ENCODE measurements at regions not wholly inside any gene's neighbourhood (a gene's known extent, or its start where the extent isn't known, plus 50 kb on each side); places are given as distances from the start of the nearest gene placed in this dataset.

GRCh38 chr4:11724731-11725130 is 296.0 kb upstream of the HS3ST1 start:
- H3K36me3 Mint-ChIP-seq (ENCODE audit: low read depth) = no peaks in the 10 kb centered on the region
- Histone ChIP-seq H3K9ac (ENCODE audit: extremely low read depth, low read length, poor library complexity, severe bottlenecking) (no peak overlapping the region), H3K27me3 (ENCODE audit: control insufficient read depth, insufficient read depth, low read length, poor library complexity, severe bottlenecking) (no peaks in the 10 kb centered on the region), H3K36me3 (ENCODE audit: control insufficient read depth, insufficient read depth, low read length) (no peaks in the 10 kb centered on the region), H3K4me3 (ENCODE audit: low read length) (no peak overlapping the region), H3K27ac (ENCODE audit: low read depth, low read length) (no peak overlapping the region), H3K9me3 (ENCODE audit: control insufficient read depth, low read length) (no peaks in the 10 kb centered on the region), H3K4me1 (ENCODE audit: control insufficient read depth, insufficient read depth, low read length) (no peaks in the 10 kb centered on the region)
- no peaks in the 10 kb centered on the region for H3K27me3 Mint-ChIP-seq (ENCODE audit: insufficient read depth)
- no peak overlapping the region for H3K4me3 Mint-ChIP-seq
- H3K9me3 Mint-ChIP-seq = no peaks in the 10 kb centered on the region
- no peak overlapping the region for H3K27ac Mint-ChIP-seq
- TF ChIP-seq, protein P1, sequence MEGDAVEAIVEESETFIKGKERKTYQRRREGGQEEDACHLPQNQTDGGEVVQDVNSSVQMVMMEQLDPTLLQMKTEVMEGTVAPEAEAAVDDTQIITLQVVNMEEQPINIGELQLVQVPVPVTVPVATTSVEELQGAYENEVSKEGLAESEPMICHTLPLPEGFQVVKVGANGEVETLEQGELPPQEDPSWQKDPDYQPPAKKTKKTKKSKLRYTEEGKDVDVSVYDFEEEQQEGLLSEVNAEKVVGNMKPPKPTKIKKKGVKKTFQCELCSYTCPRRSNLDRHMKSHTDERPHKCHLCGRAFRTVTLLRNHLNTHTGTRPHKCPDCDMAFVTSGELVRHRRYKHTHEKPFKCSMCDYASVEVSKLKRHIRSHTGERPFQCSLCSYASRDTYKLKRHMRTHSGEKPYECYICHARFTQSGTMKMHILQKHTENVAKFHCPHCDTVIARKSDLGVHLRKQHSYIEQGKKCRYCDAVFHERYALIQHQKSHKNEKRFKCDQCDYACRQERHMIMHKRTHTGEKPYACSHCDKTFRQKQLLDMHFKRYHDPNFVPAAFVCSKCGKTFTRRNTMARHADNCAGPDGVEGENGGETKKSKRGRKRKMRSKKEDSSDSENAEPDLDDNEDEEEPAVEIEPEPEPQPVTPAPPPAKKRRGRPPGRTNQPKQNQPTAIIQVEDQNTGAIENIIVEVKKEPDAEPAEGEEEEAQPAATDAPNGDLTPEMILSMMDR (conservative IDR thresholded peaks at IDR 0.05) = no peak
- peaks cover 3% of the 10 kb centered on the region for H3K4me1 Mint-ChIP-seq
- DNase-seq = no peak

DNA sequence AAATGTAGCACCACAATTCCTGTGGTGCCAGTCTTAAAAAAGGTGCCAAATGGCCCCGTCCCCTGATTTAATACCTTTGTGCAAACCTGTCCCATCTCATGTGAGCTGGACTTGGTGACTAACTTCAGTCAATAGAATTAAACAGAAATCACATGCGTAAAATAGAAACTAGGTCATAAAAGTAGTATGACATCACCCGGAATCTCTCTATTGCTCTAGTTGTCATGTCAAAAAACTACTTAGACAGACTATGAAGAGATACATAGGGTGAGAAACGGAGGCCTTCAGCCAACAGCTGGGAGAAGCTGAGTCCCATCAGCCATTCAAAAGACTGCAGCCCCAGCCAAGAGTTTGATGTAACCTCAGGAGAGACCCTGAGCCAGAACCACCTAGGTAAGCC is 293.5 kb upstream of the HS3ST1 start:
- H3K27me3 ChIP-seq (ENCODE audit: control insufficient read depth, insufficient read depth, low read length, poor library complexity, severe bottlenecking) = no peaks in the 10 kb centered on the region
- H3K36me3 Mint-ChIP-seq (ENCODE audit: low read depth) = no peaks in the 10 kb centered on the region
- no peaks in the 10 kb centered on the region for H3K9me3 ChIP-seq (ENCODE audit: control insufficient read depth, low read length)
- WGBS, 2 experiments (ENCODE audit: insufficient coverage in 1 of 2, insufficient read length in 1 of 2) = 89 to 100% methylated on average over 2 to 4 of the region's 4 CpGs
- H3K9ac ChIP-seq (ENCODE audit: extremely low read depth, low read length, poor library complexity, severe bottlenecking) = no peak overlapping the region
- no peaks in the 10 kb centered on the region for H3K4me1 ChIP-seq (ENCODE audit: control insufficient read depth, insufficient read depth, low read length)
- H3K27ac ChIP-seq (ENCODE audit: low read depth, low read length) = no peak overlapping the region
- H3K9me3 Mint-ChIP-seq = no peaks in the 10 kb centered on the region
- H3K36me3 ChIP-seq (ENCODE audit: control insufficient read depth, insufficient read depth, low read length) = no peaks in the 10 kb centered on the region
- no peaks in the 10 kb centered on the region for H3K4me1 Mint-ChIP-seq
- no peak for DNase-seq
- no peak overlapping the region for H3K4me3 Mint-ChIP-seq
- no peak overlapping the region for H3K27ac Mint-ChIP-seq
- no peak overlapping the region for H3K4me3 ChIP-seq (ENCODE audit: low read length)
- TF ChIP-seq, protein P1 (conservative IDR thresholded peaks at IDR 0.05) = no peak
- H3K27me3 Mint-ChIP-seq (ENCODE audit: insufficient read depth) = no peaks in the 10 kb centered on the region

DNA sequence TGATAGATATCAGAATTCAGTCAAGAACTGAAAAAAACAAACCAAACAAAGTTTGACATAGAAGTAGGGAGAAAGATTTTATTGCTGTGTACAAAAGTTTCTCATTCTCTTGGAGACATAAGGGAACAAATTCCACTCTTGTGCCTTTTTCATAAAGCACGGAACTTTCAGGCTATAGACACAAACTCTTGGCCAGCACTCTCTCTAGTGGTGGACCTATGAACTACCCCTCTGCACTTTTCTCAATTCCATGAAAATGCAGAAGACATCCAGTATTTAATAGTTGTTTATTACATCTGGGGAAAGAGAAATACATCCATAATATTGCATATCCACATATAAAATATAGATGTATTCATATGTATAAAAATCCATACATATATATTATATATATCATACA is 291.6 kb upstream of the HS3ST1 start:
- TF ChIP-seq, protein P1 (conservative IDR thresholded peaks at IDR 0.05) = peak; percentile 86
- DNase-seq = no peak
- Mint-ChIP-seq H3K9me3 (no peaks in the 10 kb centered on the region), H3K27ac (no peak overlapping the region), H3K36me3 (ENCODE audit: low read depth) (no peaks in the 10 kb centered on the region), H3K4me1 (no peaks in the 10 kb centered on the region), H3K27me3 (ENCODE audit: insufficient read depth) (no peaks in the 10 kb centered on the region), H3K4me3 (no peak overlapping the region)
- WGBS, 2 experiments (ENCODE audit: insufficient coverage in 1 of 2, insufficient read length in 1 of 2) = 17 to 33% methylated on average over 1 of the region's 1 CpG
- no peak overlapping the region for H3K27ac ChIP-seq (ENCODE audit: low read depth, low read length)
- no peaks in the 10 kb centered on the region for H3K36me3 ChIP-seq (ENCODE audit: control insufficient read depth, insufficient read depth, low read length)
- H3K4me3 ChIP-seq (ENCODE audit: low read length) = no peak overlapping the region
- no peaks in the 10 kb centered on the region for H3K4me1 ChIP-seq (ENCODE audit: control insufficient read depth, insufficient read depth, low read length)
- no peaks in the 10 kb centered on the region for H3K9me3 ChIP-seq (ENCODE audit: control insufficient read depth, low read length)
- H3K27me3 ChIP-seq (ENCODE audit: control insufficient read depth, insufficient read depth, low read length, poor library complexity, severe bottlenecking) = no peaks in the 10 kb centered on the region
- H3K9ac ChIP-seq (ENCODE audit: extremely low read depth, low read length, poor library complexity, severe bottlenecking) = no peak overlapping the region
